HL-60/S4 (cell line): ENCODE measurements at regions not wholly inside any gene's neighbourhood (a gene's known extent, or its start where the extent isn't known, plus 50 kb on each side); places are given as distances from the start of the nearest gene placed in this dataset.
"Not testable (repeated sequence)": the region's sequence is repeated elsewhere in the genome, so short reads cannot be mapped to it uniquely, and the experiment has no call there.

Experiments
- in situ Hi-C: fragments of 300-500 bp; cut with MboI; formaldehyde crosslinking; loops from 2 replicates; pipeline ENCODE4 v1.14.3; 2022; ENCODE audit warnings: low sequenced_read_pairs

DNA sequence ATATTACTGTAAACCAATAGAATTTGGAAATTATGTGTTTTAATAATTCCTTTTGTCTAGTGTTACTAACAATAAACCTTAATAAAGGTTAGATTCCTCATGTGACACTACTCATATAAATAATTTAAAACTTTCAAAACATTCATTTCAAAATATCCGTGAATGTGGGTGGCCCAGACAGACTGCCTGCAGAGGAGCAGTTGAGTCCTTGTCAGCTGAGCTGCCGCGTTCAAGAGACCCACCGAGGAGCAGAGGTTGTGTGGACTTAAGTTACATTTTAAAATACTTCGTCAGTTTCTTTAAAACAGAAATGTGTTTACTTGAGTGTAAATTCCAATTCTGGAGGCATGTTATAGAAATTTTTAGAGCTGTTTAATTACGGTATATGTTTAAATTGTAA lies 64.2 kb upstream of the HGFAC start:
- in situ Hi-C loops: no loop called here

GRCh38 chr4:3380336-3380735 lies 61.4 kb upstream of the HGFAC start:
- in situ Hi-C loops: not testable (repeated sequence)

DNA sequence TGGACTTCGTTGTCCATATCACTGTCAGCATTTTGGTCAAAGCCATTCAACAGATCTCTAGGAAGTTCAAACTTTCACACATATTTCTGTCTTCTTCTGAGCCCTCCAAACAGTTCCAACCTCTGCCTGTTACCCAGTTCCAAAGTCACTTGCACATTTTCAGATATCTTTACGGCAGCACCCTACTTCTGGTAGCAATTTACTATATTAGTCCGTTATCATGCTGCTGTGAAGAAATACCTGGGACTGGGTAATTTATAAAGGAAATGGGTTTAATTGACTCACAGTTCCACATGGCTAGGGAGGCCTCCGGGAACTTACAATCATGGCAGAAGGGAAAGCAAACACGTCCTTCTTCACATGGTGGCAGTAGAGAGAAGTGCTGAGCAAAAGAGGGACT lies 60.6 kb upstream of the HGFAC start:
- in situ Hi-C loops: not testable (repeated sequence)

DNA sequence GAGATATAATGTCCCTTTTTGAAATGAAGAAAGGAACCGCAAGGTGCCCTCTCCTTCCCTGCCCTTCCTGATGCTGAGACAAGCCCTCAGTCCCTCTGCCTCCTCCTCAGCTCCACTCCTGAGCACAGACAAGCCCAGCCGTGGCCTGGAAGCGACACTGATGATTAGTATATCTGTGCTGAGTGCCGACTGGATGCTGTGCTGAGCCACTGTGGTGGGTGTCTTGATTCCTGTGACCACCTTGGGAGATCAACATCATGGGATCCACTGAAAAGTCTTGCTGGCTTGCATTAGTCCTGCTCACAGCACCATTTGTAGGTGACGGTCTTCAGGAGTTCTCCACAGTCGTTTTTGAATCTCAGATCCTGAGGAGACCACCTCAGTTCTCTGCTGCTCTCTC lies 59.5 kb upstream of the HGFAC start:
- in situ Hi-C loops: no loop called here

- in situ Hi-C loops: no loop called here
Measured at GRCh38 chr4:3384391-3384770, 57.4 kb upstream of the HGFAC start.

DNA sequence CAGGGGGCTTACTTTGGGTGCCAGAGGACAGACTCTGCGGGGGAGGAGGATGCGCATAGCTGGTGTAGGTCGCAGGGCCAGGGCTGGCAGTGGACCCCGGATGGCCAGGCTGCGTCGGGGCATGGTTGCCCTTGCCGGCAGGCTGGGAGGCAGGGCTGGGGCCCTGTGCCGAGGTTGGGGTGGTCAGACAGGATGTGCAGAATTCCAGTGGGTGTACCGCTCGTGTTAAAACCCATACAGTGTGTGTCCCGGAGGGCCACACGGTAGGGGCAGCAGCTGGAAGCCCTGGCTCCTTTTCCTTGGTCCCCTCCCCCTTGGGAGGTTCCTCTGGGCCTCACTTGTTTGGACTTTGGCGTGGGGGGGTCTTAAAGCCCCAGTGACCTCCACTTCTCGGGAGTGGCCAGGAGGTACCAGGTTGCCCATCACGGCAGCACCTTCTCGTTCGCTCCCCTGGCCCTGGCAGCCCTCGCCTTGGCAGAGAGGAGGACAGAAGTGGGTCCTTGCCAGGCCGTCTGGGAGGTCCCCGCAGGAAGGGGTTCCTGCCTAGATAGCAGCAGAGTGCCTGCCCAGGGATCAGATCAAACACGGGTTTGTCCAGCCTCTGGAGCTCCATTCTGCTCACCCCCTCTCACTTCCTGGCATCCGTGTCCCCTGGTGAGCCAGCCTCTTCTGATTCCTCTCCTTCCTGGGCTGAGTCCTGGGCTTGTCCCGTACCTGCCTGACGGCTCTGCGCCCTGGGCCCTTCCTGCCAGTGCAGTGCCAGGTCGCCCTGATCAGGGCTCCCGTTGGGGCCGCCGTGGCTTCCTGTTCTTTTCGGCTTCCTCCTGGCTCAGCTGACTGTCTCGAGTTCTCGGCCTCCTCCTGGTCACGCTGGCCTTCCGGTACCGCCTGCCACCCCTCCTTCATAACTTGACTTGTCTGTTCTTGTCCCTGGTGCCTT lies 56.7 kb upstream of the HGFAC start:
- in situ Hi-C loops: no loop called here

- in situ Hi-C loops: no loop called here
Measured at GRCh38 chr4:3385711-3386420, 55.9 kb upstream of the HGFAC start.

- in situ Hi-C loops: no loop called here
Measured at GRCh38 chr4:3386526-3386925, 55.2 kb upstream of the HGFAC start.

GRCh38 chr4:3387154-3387942 lies 54.4 kb upstream of the HGFAC start:
- in situ Hi-C loops: no loop called here

- in situ Hi-C loops: no loop called here
Measured at GRCh38 chr4:3387943-3388361, 53.8 kb upstream of the HGFAC start.

DNA sequence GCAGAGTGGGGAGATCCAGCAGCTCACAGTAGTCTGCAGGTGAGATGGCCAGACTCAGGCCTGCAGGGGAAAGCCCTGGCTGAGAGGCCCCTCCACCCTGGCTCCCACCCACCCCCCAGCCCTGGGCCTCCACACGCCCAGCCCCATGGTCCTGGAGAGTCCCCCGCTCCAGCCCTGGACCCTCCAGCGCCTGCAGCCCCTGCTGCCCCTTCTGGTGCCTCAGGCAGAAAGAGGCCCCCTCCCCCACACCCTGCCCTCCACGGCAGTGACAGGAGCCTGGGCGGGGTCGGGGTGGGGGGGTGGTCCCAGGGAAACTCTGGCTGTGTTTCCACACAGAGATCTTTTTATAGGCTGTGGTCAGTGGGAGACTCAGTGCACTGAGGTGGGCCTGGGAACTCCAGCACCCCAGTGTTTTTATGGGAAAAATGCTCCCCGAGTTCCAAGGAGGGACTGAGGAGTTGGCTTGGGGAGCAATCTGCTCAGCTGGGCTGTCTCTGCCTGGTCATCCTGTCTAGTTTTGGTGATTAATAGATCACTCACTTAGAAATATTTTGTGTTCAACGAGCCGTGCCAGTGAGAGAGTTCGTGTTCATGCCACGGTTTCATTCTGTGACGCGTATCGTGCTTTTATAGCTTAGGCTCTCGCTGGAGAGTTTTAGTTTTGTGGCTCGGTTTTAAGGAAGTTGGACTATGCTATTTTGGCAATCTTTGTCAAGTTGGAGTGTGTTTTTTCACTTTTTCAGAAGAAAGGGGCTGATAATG lies 53.1 kb upstream of the HGFAC start:
- in situ Hi-C loops: no loop called here

DNA sequence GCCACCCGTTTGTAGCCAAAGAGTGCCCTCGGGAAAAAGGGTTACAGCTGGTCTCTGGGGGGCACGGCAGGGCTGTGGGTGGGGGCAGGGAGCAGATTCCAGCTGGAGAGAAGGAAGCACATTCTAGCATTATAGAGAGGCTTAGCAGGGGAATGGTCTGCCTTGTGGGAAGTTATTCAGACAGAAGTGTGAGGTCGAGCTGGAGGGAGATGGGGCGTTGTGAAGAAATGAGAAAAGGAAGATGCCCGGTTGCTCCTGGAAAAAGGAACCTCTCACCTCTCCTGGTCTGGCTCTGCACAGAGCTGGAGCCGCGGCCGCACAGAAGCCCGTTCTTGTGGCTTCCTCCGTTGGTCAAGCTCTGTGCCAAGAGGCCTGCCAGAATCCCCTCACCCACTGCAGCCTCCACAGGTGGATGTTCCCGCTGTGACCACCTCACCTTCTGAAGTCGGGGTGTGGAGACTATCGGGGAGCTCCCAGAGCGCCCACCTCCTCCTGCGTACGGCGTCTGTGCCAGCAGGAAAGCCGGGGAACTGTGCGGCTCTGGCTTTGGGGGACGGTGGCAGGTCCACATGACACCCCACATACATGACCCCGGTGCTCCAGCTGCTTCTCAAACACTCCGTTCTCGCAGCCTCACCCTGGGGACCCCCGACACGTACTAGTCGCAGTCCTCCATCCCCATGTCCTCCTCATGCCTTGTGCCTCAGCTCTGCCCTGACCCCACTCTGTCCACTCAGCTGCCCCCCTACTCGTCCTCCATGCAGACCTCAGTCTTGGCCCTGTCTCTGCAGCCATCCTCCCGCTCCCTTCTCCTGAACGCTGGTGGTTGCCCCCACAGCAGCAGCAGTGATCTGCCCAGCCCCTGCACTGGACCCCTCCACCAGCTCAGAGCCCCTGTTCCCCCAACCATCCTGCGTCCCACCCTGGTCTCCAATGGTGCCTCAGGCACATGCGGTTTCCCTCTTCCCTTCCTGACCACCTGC lies 52.2 kb upstream of the HGFAC start:
- in situ Hi-C loops: no loop called here

DNA sequence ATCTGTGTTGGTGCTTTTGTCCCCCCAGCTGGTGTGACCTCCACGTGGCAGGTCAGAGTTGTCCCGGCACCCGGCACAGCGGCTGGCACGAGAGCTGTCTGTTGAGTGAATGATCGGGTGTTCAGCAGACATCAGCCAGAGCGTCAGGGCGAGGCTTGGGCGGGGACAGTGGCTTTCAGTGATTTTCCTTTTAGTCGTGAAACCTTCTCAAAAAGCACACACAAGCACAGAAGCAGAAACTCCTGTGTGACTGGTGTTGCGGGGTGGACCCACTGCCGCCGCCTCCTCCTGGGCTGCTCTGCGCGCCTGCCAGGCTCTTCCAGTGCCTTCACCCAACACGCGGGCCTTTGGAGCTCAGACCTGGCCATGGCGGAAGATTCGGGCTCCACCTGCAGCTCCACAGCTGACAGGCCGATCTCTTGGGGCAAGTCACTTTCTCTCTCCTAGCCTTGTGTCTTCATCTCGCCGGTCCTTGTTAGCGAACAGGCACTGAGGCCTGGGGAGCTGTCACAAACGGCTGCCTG lies 51.4 kb upstream of the HGFAC start:
- in situ Hi-C loops: no loop called here

DNA sequence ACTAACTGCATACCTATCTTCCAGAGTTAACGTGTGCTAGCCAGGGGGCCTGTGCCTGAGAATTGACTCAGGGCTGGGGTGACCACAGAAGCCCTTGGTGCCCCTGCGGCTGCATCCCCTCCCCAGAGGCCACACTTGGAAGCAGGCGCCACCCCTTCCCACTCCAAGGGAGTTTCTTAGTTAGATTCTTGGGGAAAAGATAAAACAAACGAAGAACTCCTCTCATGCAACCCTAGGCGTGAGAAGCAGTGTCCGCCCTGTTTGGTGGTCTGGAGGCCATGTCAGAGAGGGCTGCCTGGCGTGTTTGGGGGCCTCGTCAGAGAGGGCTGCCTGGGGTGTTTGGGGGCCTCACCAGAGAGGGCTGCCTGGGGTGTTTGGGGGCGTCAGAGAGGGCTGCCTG lies 50.3 kb upstream of the HGFAC start:
- in situ Hi-C loops: no loop called here
